GM13976 (cell line): ENCODE measurements at regions not wholly inside any gene's neighbourhood (a gene's known extent, or its start where the extent isn't known, plus 50 kb on each side); places are given as distances from the start of the nearest gene placed in this dataset.
"Not testable (repeated sequence)": the region's sequence is repeated elsewhere in the genome, so short reads cannot be mapped to it uniquely, and the experiment has no call there.

Experiments
- DNase-seq: peaks from one replicate; pipeline ENCODE4 v3.0.0; 2012; ENCODE audit warnings: low spot score
- in situ Hi-C: fragments of 300-500 bp; cut with MboI; formaldehyde crosslinking; loops from one replicate; pipeline ENCODE4 v1.12.0; 2022; ENCODE audit warnings: low sequenced_read_pairs, mixed read lengths, inconsistent platforms; ENCODE audit not compliant: unreplicated experiment
- TF ChIP-seq, protein P1 (sequence below): IDR thresholded peaks from 2 replicates; pipeline ENCODE4 v1.5.1; 2012; ENCODE audit warnings: borderline replicate concordance, mild to moderate bottlenecking; ENCODE audit not compliant: insufficient read depth; ENCODE audit errors: extremely low read depth, missing control alignments, control extremely low read depth

DNA sequence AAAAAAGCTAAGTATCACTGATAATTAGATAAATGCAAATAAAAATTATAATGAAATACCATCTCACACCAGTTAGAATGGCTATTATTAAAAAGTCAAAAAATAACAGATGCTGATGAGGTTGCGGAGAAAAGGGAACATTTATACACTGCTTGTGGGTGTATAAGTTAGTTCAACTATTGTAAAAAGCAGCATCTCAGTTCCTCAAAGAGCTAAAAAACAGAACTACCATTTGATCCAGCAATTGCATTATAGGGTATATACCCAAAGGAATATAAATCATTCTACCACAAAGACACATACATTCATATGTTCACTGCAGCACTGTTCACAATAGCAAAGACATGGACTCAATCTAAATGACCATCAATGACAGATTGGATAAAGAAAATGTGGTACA, 120.3 kb upstream of the ZBED5 start:
- DNase-seq = no peak
- in situ Hi-C loops = no loop called here
- TF ChIP-seq, protein P1, sequence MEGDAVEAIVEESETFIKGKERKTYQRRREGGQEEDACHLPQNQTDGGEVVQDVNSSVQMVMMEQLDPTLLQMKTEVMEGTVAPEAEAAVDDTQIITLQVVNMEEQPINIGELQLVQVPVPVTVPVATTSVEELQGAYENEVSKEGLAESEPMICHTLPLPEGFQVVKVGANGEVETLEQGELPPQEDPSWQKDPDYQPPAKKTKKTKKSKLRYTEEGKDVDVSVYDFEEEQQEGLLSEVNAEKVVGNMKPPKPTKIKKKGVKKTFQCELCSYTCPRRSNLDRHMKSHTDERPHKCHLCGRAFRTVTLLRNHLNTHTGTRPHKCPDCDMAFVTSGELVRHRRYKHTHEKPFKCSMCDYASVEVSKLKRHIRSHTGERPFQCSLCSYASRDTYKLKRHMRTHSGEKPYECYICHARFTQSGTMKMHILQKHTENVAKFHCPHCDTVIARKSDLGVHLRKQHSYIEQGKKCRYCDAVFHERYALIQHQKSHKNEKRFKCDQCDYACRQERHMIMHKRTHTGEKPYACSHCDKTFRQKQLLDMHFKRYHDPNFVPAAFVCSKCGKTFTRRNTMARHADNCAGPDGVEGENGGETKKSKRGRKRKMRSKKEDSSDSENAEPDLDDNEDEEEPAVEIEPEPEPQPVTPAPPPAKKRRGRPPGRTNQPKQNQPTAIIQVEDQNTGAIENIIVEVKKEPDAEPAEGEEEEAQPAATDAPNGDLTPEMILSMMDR = no peak

DNA sequence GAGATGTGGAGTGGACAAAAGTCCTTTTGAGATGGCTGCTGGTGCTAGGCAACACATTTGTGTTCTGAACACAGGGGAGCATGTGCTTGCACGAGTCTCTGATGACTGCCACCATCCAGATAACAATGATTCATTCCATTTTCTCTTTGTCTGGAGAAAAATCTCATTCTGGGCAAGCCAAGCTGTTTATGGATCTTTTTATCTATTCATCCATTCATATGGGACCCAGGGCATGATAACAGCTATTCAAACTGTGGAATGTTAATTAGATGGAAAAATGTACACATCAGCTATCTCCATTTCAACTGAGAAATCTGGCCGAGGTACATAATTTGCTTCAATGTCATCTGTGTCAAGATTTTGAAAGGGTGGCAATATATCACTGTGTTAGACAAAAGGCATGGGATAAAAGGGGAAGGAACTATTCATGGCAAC, 117.5 kb upstream of the ZBED5 start:
- TF ChIP-seq, protein P1 = no peak
- in situ Hi-C loops = no loop called here
- no peak for DNase-seq

DNA sequence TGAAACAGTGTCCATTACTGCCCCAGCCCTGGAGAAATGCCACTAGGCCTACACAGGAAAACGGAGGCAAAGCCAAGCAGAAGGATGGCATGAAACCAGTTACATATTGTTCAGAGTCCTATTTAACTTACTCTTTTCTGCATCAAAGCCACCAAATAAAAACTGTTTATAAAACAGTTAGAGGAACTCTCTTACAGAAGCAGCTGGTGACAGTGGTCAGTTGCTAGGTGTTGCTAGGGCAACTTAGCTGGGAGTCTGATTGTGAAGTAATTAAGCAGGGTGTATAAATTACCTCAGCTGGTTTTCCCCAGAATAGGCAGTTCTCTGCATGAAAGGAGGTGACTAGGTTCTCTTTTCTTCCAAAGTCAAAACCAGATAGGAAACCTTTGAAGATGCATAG, 115.6 kb upstream of the ZBED5 start:
- in situ Hi-C loops = no loop called here
- TF ChIP-seq, protein P1 = no peak
- no peak for DNase-seq

DNA sequence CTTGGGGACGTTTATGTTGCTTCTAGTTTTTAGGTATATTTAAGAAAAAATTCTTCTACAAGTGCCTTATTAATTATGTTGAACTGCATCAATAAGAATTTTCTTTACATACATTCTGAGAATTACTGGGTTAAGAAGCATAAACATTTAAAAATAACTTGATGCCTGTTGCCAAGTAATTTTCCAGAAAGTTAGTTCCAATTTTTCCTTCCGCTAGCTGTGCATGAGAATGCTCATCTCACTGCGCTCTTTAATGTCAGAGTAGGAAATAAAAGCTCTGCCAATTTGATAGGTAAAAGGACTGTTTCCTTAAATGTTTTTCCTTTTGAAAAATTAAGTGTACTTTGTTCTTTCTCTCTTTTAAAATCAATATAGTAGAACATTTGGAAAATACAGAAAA, 113.1 kb upstream of the ZBED5 start:
- in situ Hi-C loops = no loop called here

DNA sequence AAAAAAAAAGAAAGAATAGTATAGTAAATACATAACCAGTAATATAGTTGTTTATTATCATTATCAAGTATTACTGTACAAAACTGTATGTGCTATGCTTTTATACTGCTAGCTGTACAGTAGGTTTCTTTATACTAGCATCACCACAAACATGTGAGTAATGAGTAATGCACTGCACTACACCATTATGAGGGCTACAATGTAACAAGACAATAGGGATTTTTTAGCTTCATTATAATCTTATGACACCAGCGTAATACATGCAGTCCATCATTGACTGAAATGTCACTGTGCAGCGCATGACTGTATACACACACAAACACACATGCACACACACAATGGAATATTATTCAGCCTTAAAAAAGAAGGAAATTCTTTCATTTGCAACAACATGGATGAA, 111.5 kb upstream of the ZBED5 start:
- TF ChIP-seq, protein P1 = no peak
- no peak for DNase-seq
- in situ Hi-C loops = no loop called here

More for the DNA sequence above, 113.1 kb upstream of the ZBED5 start:
- no peak for DNase-seq
- TF ChIP-seq, protein P1 = no peak

DNA sequence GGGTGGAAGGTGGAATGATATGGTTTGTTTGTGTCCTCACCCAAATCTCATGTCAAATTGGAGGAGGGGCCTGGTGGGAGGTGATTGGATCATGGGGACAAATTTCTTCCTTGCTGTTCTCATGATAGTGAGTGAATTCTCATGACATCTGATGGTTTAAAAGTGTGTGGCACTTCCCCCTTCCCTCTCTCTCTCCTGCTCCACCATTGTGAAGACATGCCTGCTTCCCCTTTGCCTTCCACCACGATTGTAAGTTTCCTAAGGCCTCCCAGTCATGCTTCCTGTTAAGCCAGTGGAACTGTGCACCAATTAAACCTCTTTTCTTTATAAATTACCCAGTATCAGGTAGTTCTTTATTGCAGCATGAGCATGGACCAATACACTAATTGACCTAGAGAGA, 99.0 kb upstream of the ZBED5 start:
- DNase-seq = not testable (repeated sequence)

DNA sequence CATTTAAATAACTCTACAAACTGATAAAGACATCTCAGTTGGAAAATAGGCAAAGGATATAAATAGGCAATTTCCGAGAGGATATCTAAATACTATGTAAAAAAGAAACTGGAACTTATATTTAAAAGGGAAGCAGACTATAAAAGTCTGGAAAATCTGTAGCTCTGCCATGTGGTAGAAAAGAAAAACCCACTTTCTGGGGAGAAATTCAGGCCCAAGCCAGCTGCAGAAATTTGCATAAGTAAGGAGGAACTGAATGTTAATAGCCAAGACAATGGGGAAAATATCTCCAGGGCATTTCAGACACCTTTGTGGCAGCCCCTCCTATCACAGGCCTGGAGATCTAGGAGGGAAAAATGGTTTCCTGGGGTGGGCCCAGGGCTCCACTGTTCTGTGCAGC, 97.8 kb upstream of the ZBED5 start:
- in situ Hi-C loops = no loop called here
- TF ChIP-seq, protein P1 = no peak

More for the DNA sequence above, 99.0 kb upstream of the ZBED5 start:
- in situ Hi-C loops = not testable (repeated sequence)

More for the DNA sequence above, 97.8 kb upstream of the ZBED5 start:
- no peak for DNase-seq
